H1 (cell line): ENCODE measurements at regions not wholly inside any gene's neighbourhood (a gene's known extent, or its start where the extent isn't known, plus 50 kb on each side); places are given as distances from the start of the nearest gene placed in this dataset.

ENCODE experiments used
- CTCF ChIA-PET: fragments of 300-600 bp; sonication (Branson Sonifier 250); formaldehyde crosslinking; loops from one replicate; lab custom pipeline; 2021; ENCODE audit not compliant: partially characterized antibody; lab: Charles Lee
- POLR2A ChIA-PET: fragments of 300-600 bp; sonication (Branson Sonifier 250); formaldehyde crosslinking; loops from one replicate; lab custom pipeline; 2021; ENCODE audit warnings: inconsistent platforms; ENCODE audit not compliant: partially characterized antibody; lab: Charles Lee
- DNase-seq, 2 experiments: peaks; one replicate each; pipeline versions ENCODE4 v3.0.0 to v3.0.0-alpha.2; 2010 to 2022; ENCODE audit warnings: low spot score in 2 of 2, low read depth in 1 of 2, mixed read lengths in 1 of 2
- FAIRE-seq: peaks from 2 replicates; lab custom pipeline; 2011; peaks lifted over from hg19 to GRCh38; lab: Jason Lieb, UNC
- H2AFZ ChIP-seq: 2 replicates; pipeline ENCODE4 v1.8.1; 2012; ENCODE audit warnings: low read length, inconsistent platforms
- H2AK5ac ChIP-seq: 2 replicates; pipeline ENCODE4 v1.6.1; 2013; ENCODE audit warnings: low read depth, low read length
- H2BK120ac ChIP-seq: replicated peaks from 2 replicates; pipeline ENCODE3; 2013; ENCODE audit warnings: low read depth, low read length, inconsistent platforms
- H2BK12ac ChIP-seq: 2 replicates; pipeline ENCODE4 v1.6.1; 2013; ENCODE audit warnings: low read depth, low read length
- H2BK15ac ChIP-seq: 2 replicates; pipeline ENCODE4 v1.6.1; 2013; ENCODE audit warnings: low read length
- H2BK20ac ChIP-seq: 2 replicates; pipeline ENCODE4 v1.6.1; 2013; ENCODE audit warnings: low read length
- H2BK5ac ChIP-seq: 2 replicates; pipeline ENCODE4 v1.6.1; 2013; ENCODE audit warnings: low read depth, low read length
- H3K14ac ChIP-seq: 2 replicates; pipeline ENCODE4 v1.6.1; 2013; ENCODE audit warnings: inconsistent platforms; ENCODE audit not compliant: insufficient read length
- H3K18ac ChIP-seq: 2 replicates; pipeline ENCODE4 v1.6.1; 2013; ENCODE audit warnings: low read length; ENCODE audit errors: extremely low read depth
- H3K23ac ChIP-seq: 2 replicates; pipeline ENCODE4 v1.6.1; 2013; ENCODE audit warnings: inconsistent platforms; ENCODE audit not compliant: insufficient read length
- H3K23me2 ChIP-seq: 2 replicates; pipeline ENCODE4 v1.6.1; 2013; ENCODE audit warnings: low read depth, low read length
- H3K27ac ChIP-seq: 2 replicates; pipeline ENCODE4 v1.6.1; 2011; ENCODE audit warnings: low read depth, low read length, inconsistent platforms
- H3K27me3 ChIP-seq, 4 experiments: replicated peaks in 1 of 4; 1 replicate in 1 of 4; 2 replicates in 3 of 4; pipeline versions ENCODE4 v1.6.1 to v1.8.1; 2011 to 2013; ENCODE audit warnings: low read length in 3 of 4, mild to moderate bottlenecking in 3 of 4, inconsistent platforms in 2 of 4, mixed read lengths in 2 of 4, moderate library complexity in 1 of 4; ENCODE audit not compliant: control insufficient read depth in 3 of 4, insufficient read depth in 3 of 4; ENCODE audit errors: extremely low read depth in 1 of 4
- H3K36me3 ChIP-seq, 4 experiments: 2 replicates each; pipeline versions ENCODE4 v1.6.1 to v1.8.1; 2011 to 2013; ENCODE audit warnings: mild to moderate bottlenecking in 4 of 4, low read length in 3 of 4, moderate library complexity in 2 of 4, control low read depth in 1 of 4, inconsistent platforms in 1 of 4; ENCODE audit not compliant: insufficient read depth in 4 of 4, control insufficient read depth in 2 of 4
- H3K4ac ChIP-seq: replicated peaks from 2 replicates; pipeline ENCODE3; 2013; ENCODE audit warnings: low read length, low read depth, mixed read lengths, inconsistent platforms; ENCODE audit not compliant: insufficient read length
- H3K4me1 ChIP-seq, 4 experiments: replicated peaks in 1 of 4; 1 replicate in 1 of 4; 2 replicates in 3 of 4; pipeline versions ENCODE4 v1.6.1 to v1.8.1; 2011 to 2013; ENCODE audit warnings: low read length in 3 of 4, inconsistent platforms in 2 of 4, mixed read lengths in 1 of 4; ENCODE audit not compliant: insufficient read depth in 4 of 4, control insufficient read depth in 3 of 4
- H3K4me2 ChIP-seq, 2 experiments: 2 replicates each; pipeline versions ENCODE4 v1.6.1 to v1.8.1; 2011 to 2013; ENCODE audit warnings: low read depth in 2 of 2, low read length in 2 of 2, control low read depth in 1 of 2, inconsistent platforms in 1 of 2, mild to moderate bottlenecking in 1 of 2; ENCODE audit not compliant: insufficient read depth in 1 of 2
- H3K4me3 ChIP-seq, 4 experiments: fragments of 200-600, 300-600 bp in 1 of 4; sonication (generic), shearing (Covaris generic), sonication (Bioruptor Twin) in 1 of 4; 2 replicates each; pipeline versions ENCODE4 v1.5.1 to v1.8.1; 2011 to 2016; ENCODE audit warnings: low read length in 4 of 4, low read depth in 3 of 4, control low read depth in 2 of 4, inconsistent platforms in 2 of 4, mild to moderate bottlenecking in 2 of 4, mixed read lengths in 1 of 4, moderate library complexity in 1 of 4; ENCODE audit not compliant: insufficient read depth in 2 of 4; ENCODE audit errors: extremely low read depth in 1 of 4
- H3K56ac ChIP-seq: replicated peaks from 2 replicates; pipeline ENCODE3; 2013; ENCODE audit warnings: low read depth, mild to moderate bottlenecking, mixed read lengths, low read length, inconsistent platforms; ENCODE audit not compliant: insufficient read length
- H3K79me1 ChIP-seq: 2 replicates; pipeline ENCODE4 v1.6.1; 2013; ENCODE audit warnings: low read depth, low read length, control low read depth
- H3K79me2 ChIP-seq, 2 experiments: 2 replicates each; pipeline versions ENCODE4 v1.6.1 to v1.8.1; 2012 to 2013; ENCODE audit warnings: low read length in 2 of 2, mild to moderate bottlenecking in 2 of 2, inconsistent platforms in 1 of 2; ENCODE audit not compliant: insufficient read depth in 2 of 2, control insufficient read depth in 1 of 2
- H3K9ac ChIP-seq, 4 experiments: replicated peaks in 1 of 4; 1 replicate in 1 of 4; 2 replicates in 3 of 4; pipeline versions ENCODE4 v1.6.1 to v1.8.1; 2011 to 2013; ENCODE audit warnings: low read depth in 3 of 4, low read length in 3 of 4, control low read depth in 2 of 4, mild to moderate bottlenecking in 2 of 4, moderate library complexity in 2 of 4, inconsistent platforms in 1 of 4; ENCODE audit errors: extremely low read depth in 1 of 4
- H3K9me3 ChIP-seq, 2 experiments: 2 replicates each; pipeline versions ENCODE4 v1.6.1 to v1.8.1; 2012 to 2013; ENCODE audit warnings: mild to moderate bottlenecking in 2 of 2, moderate library complexity in 2 of 2, control low read depth in 1 of 2, inconsistent platforms in 1 of 2, low read depth in 1 of 2, low read length in 1 of 2, mixed read lengths in 1 of 2; ENCODE audit not compliant: insufficient read depth in 2 of 2
- H4K20me1 ChIP-seq, 2 experiments: replicated peaks in 1 of 2; 2 replicates each; pipeline versions ENCODE3 to v1.8.1; 2011 to 2013; ENCODE audit warnings: inconsistent platforms in 2 of 2, low read length in 2 of 2, mild to moderate bottlenecking in 1 of 2; ENCODE audit not compliant: insufficient read depth in 2 of 2, control insufficient read depth in 1 of 2
- H4K5ac ChIP-seq: 2 replicates; pipeline ENCODE4 v1.6.1; 2013; ENCODE audit warnings: low read length, low read depth, mixed read lengths, inconsistent platforms; ENCODE audit not compliant: insufficient read length
- H4K8ac ChIP-seq: 2 replicates; pipeline ENCODE4 v1.8.0; 2013; ENCODE audit warnings: mild to moderate bottlenecking, moderate library complexity, low read length, inconsistent platforms; ENCODE audit not compliant: insufficient read depth; ENCODE audit errors: extremely low read depth
- H4K91ac ChIP-seq: replicated peaks from 2 replicates; pipeline ENCODE3; 2013; ENCODE audit warnings: low read length, mixed read lengths, inconsistent platforms; ENCODE audit not compliant: insufficient read length
- BCL11A ChIP-seq, 2 experiments: IDR thresholded peaks; one replicate each; pipeline ENCODE4 v1.6.1; 2011; ENCODE audit warnings: low read depth in 2 of 2, low read length in 2 of 2, mild to moderate bottlenecking in 2 of 2
- PHF8 ChIP-seq: fragments of 200-600 bp; sonication (generic); conservative IDR thresholded peaks from 2 replicates; pipeline ENCODE4 v1.7.1; 2012; ENCODE audit warnings: low read depth, mild to moderate bottlenecking, inconsistent platforms, low read length, moderate library complexity
- RFX5 ChIP-seq: IDR thresholded peaks from 2 replicates; pipeline ENCODE4 v1.6.1; 2011; ENCODE audit warnings: low read depth, low read length, improper control_type of control experiment, borderline replicate concordance
- SIN3A ChIP-seq, 2 experiments: IDR thresholded peaks in 1 of 2; conservative IDR thresholded peaks in 1 of 2; 2 replicates each; pipeline ENCODE4 v1.6.1; 2011 to 2012; ENCODE audit warnings: low read length in 2 of 2, improper control_type of control experiment in 1 of 2, low read depth in 1 of 2, mild to moderate bottlenecking in 1 of 2
- WGBS, 2 experiments: shearing (Covaris generic) in 1 of 2; methylation state at CpG; one replicate each; pipeline versions ENCODE4 v1.1.6 to v1.1.7; 2013 to 2015; ENCODE audit warnings: low lambda C conversion rate in 2 of 2, mixed read lengths in 2 of 2, inconsistent platforms in 1 of 2, low coverage in 1 of 2, missing lambda C conversion rate in 1 of 2; ENCODE audit not compliant: insufficient replicate concordance in 2 of 2, insufficient coverage in 1 of 2, insufficient read length in 1 of 2; ENCODE audit errors: extremely low coverage in 1 of 2, missing lambda C conversion rate in 1 of 2; 5-methylcytosine and 5-hydroxymethylcytosine counted together

GRCh38 chr20:47990507-47991150, 205.3 kb upstream of the SULF2 start:
- Histone ChIP-seq H3K9me3 (peaks cover 9 to 16% of the 10 kb centered on the region in 2 experiments), H3K27me3 (no peaks in the 10 kb centered on the region), H3K27ac (no peak overlapping the region), H2BK20ac (no peak overlapping the region), H2BK5ac (no peak overlapping the region), H2AFZ (no peak overlapping the region), H3K4me3 (no peak overlapping the region), H3K4me1 (peaks cover 1 to 12% (median 7%) of the 10 kb centered on the region in 4 experiments; a peak in 4 of 7 replicates), H3K23me2 (no peaks in the 10 kb centered on the region), H3K18ac (no peak overlapping the region), H3K79me2 (no peaks in the 10 kb centered on the region), H3K23ac (no peak overlapping the region), H3K14ac (no peak overlapping the region), H4K91ac (peak overlapping the region; percentile 36), H2BK120ac (no peak overlapping the region), H4K20me1 (no peaks in the 10 kb centered on the region), H3K79me1 (no peaks in the 10 kb centered on the region), H3K4ac (no peak overlapping the region), H3K56ac (no peak overlapping the region), H3K36me3 (peaks cover 0 to 4% (median 2%) of the 10 kb centered on the region in 4 experiments; a peak in 2 of 8 replicates), H4K8ac (no peak overlapping the region; the same call in 1 of the 2 replicates), H3K4me2 (no peak overlapping the region), H4K5ac (no peak overlapping the region), H3K9ac (no peak overlapping the region), H2BK12ac (no peak overlapping the region), H2BK15ac (no peak overlapping the region), H2AK5ac (no peak overlapping the region)
- no peak for TF ChIP-seq SIN3A (conservative IDR thresholded peaks at IDR 0.05 in 1 of 2, IDR thresholded peaks at IDR 0.05 in 1 of 2; ENCODE audit: low read depth in 1 of 2, low read length in 2 of 2)
- TF ChIP-seq RFX5: no peak
- TF ChIP-seq PHF8: no peak
- no peak for TF ChIP-seq BCL11A (IDR thresholded peaks at IDR 0.05; ENCODE audit: low read depth in 2 of 2, low read length in 2 of 2)
- DNase-seq: no peak
- no peak for FAIRE-seq
- 85% methylated on average over 8 of the region's 8 CpGs; no CpG with 5 or more reads in 1 of the 2 experiments for WGBS, 2 experiments
- ChIA-PET POLR2A (interaction anchor here (0.8 kb wide), 1 partner anchor 16 kb away, joined by 3 read pairs; no protein-coding TSS in a partner anchor), CTCF (no interaction called here)
